ENCODE measurements at regions not wholly inside any gene's neighbourhood (a gene's known extent, or its start where the extent isn't known, plus 50 kb on each side); places are given as distances from the start of the nearest gene placed in this dataset.

DNA sequence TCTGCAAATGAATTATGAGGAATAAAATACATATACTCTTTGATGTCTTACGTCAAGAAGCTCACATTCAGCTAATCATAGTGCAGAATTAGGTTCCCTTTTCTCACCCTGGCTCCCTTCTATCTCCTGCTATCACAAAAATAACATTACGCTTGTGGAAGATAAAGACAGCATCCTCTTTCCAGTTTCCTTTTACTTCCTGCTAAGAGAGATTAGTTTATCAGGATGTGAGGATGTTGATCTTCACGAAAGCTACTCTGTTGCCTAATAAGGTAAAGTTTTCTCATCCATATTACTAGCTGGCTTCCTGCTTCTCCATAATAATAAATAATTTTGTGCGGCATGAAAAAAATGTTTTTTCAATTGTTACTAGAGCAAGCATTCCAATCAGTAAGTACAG lies 217.7 kb upstream of the DCN start:
- Histone ChIP-seq H3K27ac (ENCODE audit: low read depth, low read length, poor library complexity, severe bottlenecking) (no peak overlapping the region), H3K4me1 (ENCODE audit: insufficient read depth, low read length, poor library complexity, severe bottlenecking) (no peaks in the 10 kb centered on the region), H3K36me3 (ENCODE audit: insufficient read depth, low read length, poor library complexity, severe bottlenecking) (no peaks in the 10 kb centered on the region), H3K4me3 (ENCODE audit: low read depth, low read length, poor library complexity, severe bottlenecking) (no peak overlapping the region), H3K9me3 (ENCODE audit: low read depth, low read length, poor library complexity, severe bottlenecking) (no peaks in the 10 kb centered on the region), H3K27me3 (replicated peaks; ENCODE audit: insufficient read depth, low read depth, low read length, poor library complexity) (no peaks in the 10 kb centered on the region)
- no peak for TF ChIP-seq EZH2 (IDR thresholded peaks at IDR 0.05; ENCODE audit: borderline replicate concordance, low read depth, low read length, poor library complexity, severe bottlenecking)
- TF ChIP-seq, protein P1, sequence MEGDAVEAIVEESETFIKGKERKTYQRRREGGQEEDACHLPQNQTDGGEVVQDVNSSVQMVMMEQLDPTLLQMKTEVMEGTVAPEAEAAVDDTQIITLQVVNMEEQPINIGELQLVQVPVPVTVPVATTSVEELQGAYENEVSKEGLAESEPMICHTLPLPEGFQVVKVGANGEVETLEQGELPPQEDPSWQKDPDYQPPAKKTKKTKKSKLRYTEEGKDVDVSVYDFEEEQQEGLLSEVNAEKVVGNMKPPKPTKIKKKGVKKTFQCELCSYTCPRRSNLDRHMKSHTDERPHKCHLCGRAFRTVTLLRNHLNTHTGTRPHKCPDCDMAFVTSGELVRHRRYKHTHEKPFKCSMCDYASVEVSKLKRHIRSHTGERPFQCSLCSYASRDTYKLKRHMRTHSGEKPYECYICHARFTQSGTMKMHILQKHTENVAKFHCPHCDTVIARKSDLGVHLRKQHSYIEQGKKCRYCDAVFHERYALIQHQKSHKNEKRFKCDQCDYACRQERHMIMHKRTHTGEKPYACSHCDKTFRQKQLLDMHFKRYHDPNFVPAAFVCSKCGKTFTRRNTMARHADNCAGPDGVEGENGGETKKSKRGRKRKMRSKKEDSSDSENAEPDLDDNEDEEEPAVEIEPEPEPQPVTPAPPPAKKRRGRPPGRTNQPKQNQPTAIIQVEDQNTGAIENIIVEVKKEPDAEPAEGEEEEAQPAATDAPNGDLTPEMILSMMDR (conservative IDR thresholded peaks at IDR 0.05; ENCODE audit: low read depth, low read length): no peak
- no TSS peak for BruUV-seq (replicated peaks)
- no peak for DNase-seq (ENCODE audit: low spot score)
- CTCF ChIA-PET: no interaction called here
- intact Hi-C loops (cut with micrococcal nuclease; ENCODE audit: unreplicated experiment): no loop called here
- POLR2A ChIA-PET (ENCODE audit: low non-redundant PET): no interaction called here

DNA sequence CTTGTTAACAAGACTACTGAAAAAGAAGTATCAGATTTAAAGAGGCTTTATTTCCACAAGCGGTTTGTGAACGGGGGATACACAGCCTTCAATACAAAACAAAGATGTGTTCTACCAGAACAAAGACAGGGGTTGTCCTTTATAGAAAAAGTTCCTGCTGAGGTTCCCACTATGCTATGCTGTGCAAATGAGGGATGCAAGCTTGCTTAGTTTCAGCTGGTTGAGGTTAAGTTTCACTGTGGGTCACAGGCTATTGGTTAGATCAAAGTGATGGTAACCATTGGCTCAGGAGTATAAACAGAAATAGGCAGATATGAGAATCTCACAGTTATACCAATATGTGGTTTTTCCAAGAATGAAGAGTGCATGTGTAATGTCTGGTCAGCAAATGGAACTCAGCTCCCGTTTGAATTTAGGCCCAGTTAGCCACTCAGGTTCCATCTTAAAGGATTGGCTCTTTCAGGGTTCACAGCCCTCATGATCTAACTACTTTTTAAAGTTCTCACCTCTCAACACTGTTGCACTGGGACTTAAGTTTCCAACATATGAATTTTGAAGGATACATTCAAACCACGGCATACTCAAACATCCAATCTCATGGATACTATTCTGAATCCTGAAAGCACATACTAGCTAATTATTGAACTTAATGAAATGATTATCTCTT lies 215.4 kb upstream of the DCN start:
- no peaks in the 10 kb centered on the region for H3K27me3 ChIP-seq (replicated peaks; ENCODE audit: insufficient read depth, low read depth, low read length, poor library complexity)
- H3K4me1 ChIP-seq (ENCODE audit: insufficient read depth, low read length, poor library complexity, severe bottlenecking): no peaks in the 10 kb centered on the region
- CTCF ChIA-PET: no interaction called here
- no peak overlapping the region for H3K4me3 ChIP-seq (ENCODE audit: low read depth, low read length, poor library complexity, severe bottlenecking)
- H3K36me3 ChIP-seq (ENCODE audit: insufficient read depth, low read length, poor library complexity, severe bottlenecking): no peaks in the 10 kb centered on the region
- H3K27ac ChIP-seq (ENCODE audit: low read depth, low read length, poor library complexity, severe bottlenecking): no peak overlapping the region
- BruUV-seq (replicated peaks): no TSS peak
- POLR2A ChIA-PET (ENCODE audit: low non-redundant PET): no interaction called here
- no peak for DNase-seq (ENCODE audit: low spot score)
- intact Hi-C loops (cut with micrococcal nuclease; ENCODE audit: unreplicated experiment): no loop called here
- no peaks in the 10 kb centered on the region for H3K9me3 ChIP-seq (ENCODE audit: low read depth, low read length, poor library complexity, severe bottlenecking)
- TF ChIP-seq, protein P1 (conservative IDR thresholded peaks at IDR 0.05; ENCODE audit: low read depth, low read length): no peak
- TF ChIP-seq EZH2 (IDR thresholded peaks at IDR 0.05; ENCODE audit: borderline replicate concordance, low read depth, low read length, poor library complexity, severe bottlenecking): no peak

DNA sequence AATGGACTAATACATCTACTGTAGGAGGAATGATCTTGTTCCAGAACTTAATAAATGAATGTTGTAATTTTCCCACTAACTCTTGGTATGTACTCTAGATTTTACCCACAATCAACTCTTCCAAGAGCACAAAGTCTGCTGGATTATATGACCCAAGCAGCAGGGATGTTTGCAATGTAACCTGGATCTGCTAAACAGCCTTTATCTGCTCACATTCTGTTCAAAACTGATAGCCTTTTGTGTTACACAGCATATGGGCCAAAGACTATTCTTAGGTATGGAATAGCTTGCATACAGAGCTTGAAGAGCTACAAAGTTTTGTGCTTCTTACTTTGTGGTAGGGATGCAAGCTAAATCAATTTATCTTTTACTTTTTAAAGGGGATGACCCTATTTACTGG lies 213.7 kb upstream of the DCN start:
- no TSS peak for BruUV-seq (replicated peaks)

More for the DNA sequence above, 213.7 kb upstream of the DCN start:
- ChIA-PET CTCF (no interaction called here), POLR2A (ENCODE audit: low non-redundant PET) (interaction anchor here (0.6 kb wide), 1 partner anchor 1109 kb away, joined by 3 read pairs; no protein-coding TSS in a partner anchor)
- Histone ChIP-seq H3K4me1 (ENCODE audit: insufficient read depth, low read length, poor library complexity, severe bottlenecking) (no peaks in the 10 kb centered on the region), H3K27me3 (replicated peaks; ENCODE audit: insufficient read depth, low read depth, low read length, poor library complexity) (no peaks in the 10 kb centered on the region), H3K27ac (ENCODE audit: low read depth, low read length, poor library complexity, severe bottlenecking) (no peak overlapping the region), H3K4me3 (ENCODE audit: low read depth, low read length, poor library complexity, severe bottlenecking) (no peak overlapping the region), H3K36me3 (ENCODE audit: insufficient read depth, low read length, poor library complexity, severe bottlenecking) (no peaks in the 10 kb centered on the region), H3K9me3 (ENCODE audit: low read depth, low read length, poor library complexity, severe bottlenecking) (no peaks in the 10 kb centered on the region)
- no peak for TF ChIP-seq EZH2 (IDR thresholded peaks at IDR 0.05; ENCODE audit: borderline replicate concordance, low read depth, low read length, poor library complexity, severe bottlenecking)
- TF ChIP-seq, protein P1 (conservative IDR thresholded peaks at IDR 0.05; ENCODE audit: low read depth, low read length): no peak
- no peak for DNase-seq (ENCODE audit: low spot score)
- intact Hi-C loops (cut with micrococcal nuclease; ENCODE audit: unreplicated experiment): no loop called here

All from A673 (cell line).